ENCODE measurements at regions not wholly inside any gene's neighbourhood (a gene's known extent, or its start where the extent isn't known, plus 50 kb on each side); places are given as distances from the start of the nearest gene placed in this dataset.

- TF ChIP-seq CTCF (IDR thresholded peaks at IDR 0.05) (no peak), POLR2A (IDR thresholded peaks at IDR 0.05) (no peak)
These were observed 371.7 kb downstream of the SOX9 start for GRCh38 chr17:72492494-72492893.

Measured in thyroid gland (tissue), 4 donors.